ENCODE measurements at regions not wholly inside any gene's neighbourhood (a gene's known extent, or its start where the extent isn't known, plus 50 kb on each side); places are given as distances from the start of the nearest gene placed in this dataset.
"Not testable (repeated sequence)": the region's sequence is repeated elsewhere in the genome, so short reads cannot be mapped to it uniquely, and the experiment has no call there.

DNA sequence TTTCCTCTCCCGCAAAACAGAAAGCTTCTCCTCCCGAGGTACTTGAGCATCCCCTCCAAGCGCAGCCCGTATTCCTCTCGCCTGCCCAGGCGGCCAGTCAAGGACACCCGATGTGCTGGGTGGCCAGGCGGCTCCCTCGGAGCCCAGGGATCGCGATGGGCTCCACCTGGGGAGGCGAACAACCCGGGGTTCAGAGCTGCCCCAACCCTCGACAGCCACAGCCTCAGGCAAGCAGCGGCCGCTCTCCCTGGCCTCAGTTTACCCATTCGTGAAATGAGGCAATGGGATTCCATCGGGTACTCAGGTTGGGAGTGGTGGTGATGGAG is 147.4 kb downstream of the CYP26A1 start:
- DNase-seq (ENCODE audit: low read depth): no peak

GRCh38 chr10:93221521-93221920 is 147.8 kb downstream of the CYP26A1 start:
- DNase-seq (ENCODE audit: low read depth): no peak

DNA sequence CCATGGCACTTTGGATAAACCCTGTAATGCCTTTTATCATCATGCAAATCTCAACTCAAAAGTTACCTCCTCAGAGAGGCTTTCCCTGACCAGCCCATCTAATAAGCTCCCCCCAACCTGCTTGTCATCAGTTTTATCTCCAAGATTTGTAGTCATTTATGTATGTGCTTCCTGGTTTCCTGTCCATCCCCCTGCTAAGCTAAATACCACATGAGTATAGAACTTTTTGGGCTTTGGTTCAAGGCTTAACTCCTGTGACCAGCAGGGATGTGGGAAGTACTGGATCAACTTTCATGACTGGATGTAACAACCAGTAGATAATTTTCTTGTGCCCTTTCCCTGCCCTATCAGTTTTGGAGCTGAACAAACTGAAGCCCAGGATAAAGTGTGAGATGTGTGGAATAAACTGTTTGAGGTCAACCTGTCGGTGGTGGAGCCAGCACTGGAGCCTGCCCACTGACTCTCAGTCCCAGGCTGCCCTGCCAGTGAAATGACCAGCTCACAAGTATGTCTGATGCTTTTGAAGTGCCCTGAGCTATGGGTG is 148.6 kb downstream of the CYP26A1 start:
- DNase-seq (ENCODE audit: low read depth): no peak

DNA sequence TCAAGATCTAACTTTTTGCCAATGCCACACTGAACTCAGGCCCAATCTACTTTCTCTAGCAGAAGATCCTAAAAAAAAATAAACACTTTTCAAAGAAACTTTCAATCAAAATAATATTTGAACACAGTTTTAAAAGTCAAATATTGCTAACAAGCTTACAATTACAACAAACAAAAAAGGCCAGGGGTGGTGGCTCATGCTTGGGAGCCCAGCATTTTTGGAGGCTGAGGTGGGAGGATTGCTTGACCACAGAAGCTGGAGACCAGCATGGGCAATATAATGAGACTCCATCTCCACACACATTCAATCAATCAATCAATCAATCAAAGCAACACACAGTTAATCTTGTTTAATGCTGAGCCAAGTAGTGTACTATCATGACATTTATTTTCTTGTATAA is 149.2 kb downstream of the CYP26A1 start:
- DNase-seq (ENCODE audit: low read depth): no peak

GRCh38 chr10:93223336-93223735 is 149.6 kb downstream of the CYP26A1 start:
- no peak for DNase-seq (ENCODE audit: low read depth)

GRCh38 chr10:93224005-93224779 is 150.5 kb downstream of the CYP26A1 start:
- DNase-seq (ENCODE audit: low read depth): no peak

DNA sequence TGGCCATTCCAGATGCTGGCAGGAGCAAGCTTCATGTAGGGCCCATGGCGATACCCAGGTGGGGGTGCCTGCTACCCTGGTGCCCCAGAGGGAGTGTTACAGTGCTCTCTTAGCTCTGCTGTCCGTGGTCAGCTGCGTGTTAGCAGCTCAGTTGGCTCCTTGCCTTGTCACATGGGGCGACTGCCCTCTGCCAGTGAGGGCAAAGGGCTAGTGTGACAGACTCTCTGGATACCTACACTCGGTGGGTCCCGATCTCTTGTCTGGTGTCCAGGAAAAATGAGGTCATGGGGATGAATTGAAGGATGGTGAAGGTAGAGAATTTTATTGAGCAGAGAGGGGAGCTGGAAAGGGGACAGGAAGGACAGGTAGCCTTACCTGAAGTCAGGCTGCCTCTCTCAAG is 152.2 kb downstream of the CYP26A1 start:
- no peak for DNase-seq (ENCODE audit: low read depth)

DNA sequence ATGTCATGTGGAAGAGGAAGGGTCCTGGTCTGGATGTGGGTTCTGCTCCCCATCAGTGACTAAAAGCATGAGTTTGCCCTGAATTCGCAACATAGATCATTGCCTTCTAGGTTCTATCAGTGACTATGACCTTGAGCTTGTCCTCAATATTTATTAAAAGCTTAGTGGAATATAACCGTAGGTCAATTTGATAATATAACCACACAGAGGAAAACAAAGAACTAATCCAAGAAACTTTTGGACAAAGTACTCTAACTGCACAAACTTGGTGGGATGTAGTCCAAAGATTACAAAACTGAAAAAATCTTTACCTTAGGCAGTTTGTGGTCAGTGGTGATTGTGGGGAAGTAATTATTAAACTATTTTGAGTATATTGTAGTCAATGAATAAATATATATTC is 152.9 kb downstream of the CYP26A1 start:
- no peak for DNase-seq (ENCODE audit: low read depth)

GRCh38 chr10:93230596-93230995 is 156.9 kb downstream of the CYP26A1 start:
- DNase-seq (ENCODE audit: low read depth): not testable (repeated sequence)

DNA sequence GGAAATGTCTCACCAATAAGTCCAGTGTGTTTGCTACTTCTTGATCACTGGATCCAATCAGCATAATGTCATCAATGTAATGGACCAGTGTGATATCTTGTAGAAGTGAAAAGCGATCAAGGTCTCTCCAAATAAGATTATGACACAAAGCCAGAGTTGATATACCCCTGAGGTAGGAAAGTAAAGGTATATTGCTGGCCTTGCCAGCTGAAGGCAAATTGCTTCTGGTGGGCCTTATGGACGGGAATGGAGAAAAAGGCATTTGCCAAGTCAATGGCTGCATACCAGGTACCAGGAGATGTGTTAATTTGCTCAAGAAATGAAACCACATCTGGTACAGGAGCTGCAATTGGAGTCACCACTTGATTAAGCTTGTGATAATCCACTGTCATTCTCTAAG is 158.5 kb downstream of the CYP26A1 start:
- not testable (repeated sequence) for DNase-seq (ENCODE audit: low read depth)

- not testable (repeated sequence) for DNase-seq (ENCODE audit: low read depth)
Observed at GRCh38 chr10:93234940-93235339, 161.2 kb downstream of the CYP26A1 start.

DNA sequence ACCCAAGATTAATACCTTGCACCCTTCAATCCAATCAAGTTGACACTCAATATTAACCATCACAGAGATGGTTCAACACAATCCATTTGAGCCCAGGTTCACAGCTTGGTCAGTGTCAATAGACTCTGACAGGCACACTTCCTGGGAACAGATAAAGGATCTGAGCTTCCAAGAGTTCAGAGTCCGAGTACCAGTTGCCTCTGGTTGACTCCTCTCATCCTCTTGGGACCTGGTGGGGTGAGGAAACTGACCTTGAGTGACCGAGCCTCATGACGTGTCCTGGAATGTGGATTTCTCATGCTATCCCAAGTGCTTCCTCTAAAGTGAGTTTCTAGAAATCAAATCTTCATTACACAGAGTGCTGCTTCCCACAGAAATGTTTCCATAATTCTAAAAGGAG is 162.0 kb downstream of the CYP26A1 start:
- DNase-seq (ENCODE audit: low read depth): peak; percentile 10

GRCh38 chr10:93236393-93237040 is 162.8 kb downstream of the CYP26A1 start:
- DNase-seq (ENCODE audit: low read depth): no peak

DNA sequence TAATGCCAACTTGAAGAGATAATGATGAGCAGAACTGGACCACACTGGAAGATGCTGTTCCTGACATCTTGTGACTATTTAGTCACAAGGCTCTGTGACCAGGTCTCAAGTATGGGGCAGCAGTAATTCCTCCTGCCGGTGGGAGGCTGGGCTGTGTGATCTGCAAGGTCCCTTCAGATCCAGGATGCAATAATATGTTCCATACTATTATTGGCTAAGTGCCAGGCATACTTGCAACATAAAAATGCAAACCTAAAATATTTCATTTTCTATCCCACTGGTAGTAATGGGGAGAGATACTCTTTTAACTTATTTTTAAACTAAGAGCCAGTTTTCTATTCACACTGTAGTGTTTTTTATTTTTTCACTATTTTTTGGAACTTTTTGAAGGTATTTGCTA is 171.5 kb downstream of the CYP26A1 start:
- no peak for DNase-seq (ENCODE audit: low read depth)

DNA sequence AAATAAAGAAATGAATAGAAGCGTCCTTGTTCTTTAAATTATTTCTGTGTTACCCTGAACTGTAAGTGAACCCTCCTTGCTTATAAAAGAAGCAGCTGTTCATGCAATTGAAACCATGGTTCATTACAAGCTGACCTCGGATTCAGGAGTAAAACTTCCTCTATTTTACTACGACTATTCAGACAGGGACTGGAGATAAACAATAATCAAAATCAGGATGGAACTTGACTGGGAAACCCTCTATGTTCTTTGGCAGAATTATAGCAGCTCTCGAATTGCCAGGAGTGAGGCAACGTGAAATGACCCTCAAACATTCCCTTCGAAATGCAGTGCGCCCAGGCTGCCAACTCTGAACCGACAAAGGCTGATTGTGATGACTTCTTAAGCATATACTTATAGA is 172.1 kb downstream of the CYP26A1 start:
- no peak for DNase-seq (ENCODE audit: low read depth)

DNA sequence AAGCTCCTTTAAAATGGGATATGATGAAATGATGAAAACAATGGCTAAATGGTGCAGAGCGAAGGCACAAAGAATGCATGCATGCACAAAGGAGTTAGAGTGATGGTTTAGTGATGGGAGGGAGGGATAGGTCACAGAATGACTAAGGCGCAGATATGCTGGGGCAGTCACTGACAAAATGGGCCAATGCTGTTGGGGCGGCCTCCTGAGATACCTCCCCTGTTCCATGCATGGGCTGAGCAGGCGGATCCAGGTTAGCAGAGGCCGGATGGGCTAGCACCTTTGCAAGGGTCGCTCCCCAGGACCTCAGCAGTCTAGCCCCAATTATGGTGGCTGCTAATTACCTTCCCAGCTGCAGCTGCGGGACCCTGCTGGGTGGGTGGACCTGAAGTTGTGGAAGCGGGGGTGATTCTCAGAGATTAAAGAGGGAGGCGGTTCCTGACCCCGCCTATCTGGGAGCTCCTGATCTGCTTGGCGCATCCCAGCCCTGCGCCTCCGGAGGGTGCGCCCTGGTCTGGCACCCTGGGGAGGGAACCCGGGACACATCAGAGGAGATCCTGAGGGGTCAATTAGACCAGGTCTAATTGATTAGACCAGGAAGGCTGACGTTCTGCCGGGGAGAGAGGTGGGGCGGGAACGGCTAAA is 175.0 kb downstream of the CYP26A1 start:
- DNase-seq (ENCODE audit: low read depth): no peak

DNA sequence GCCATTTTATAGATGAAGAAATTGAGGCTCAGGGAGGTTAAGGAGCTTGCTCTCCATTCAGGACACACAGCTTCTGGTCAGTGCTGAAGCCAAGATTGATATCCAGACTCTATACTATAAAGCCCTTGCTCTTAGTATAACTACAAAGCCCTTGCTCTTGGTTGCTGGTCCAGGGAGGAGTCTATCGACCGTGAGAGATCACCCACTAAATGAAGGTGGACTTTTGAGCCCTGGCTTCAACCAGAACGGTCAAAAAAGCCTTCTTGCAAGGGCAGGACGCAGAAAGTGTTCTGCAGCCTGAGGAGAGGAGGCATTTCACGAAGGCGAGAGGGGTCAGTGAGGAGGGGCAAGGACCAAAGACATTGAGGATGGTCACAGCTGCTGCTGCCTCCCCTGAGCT is 176.3 kb downstream of the CYP26A1 start:
- no peak for DNase-seq (ENCODE audit: low read depth)

GRCh38 chr10:93254180-93254853 is 180.6 kb downstream of the CYP26A1 start:
- DNase-seq (ENCODE audit: low read depth): no peak

DNA sequence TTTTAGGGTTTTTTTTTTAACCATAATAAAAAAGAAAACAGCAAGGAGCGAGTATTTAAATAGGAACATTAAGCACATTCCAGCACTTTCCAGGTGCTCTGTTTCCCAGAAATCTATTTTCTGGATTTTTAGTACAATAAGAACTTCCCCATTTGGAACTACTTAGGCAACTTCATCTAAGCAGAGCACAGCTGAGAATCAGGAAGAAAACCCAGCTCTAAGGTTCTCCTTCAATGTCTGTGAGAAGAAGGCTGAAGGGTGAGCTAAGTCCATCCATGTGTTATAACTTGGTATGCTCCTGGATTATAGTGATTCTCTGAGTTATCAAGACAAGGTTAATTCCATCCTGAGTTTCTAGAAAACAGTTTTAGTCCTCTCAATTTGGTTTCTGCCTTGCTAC is 181.9 kb downstream of the CYP26A1 start:
- DNase-seq (ENCODE audit: low read depth): no peak

All from fibroblast of the conjunctiva (primary cell).